HFF-Myc (cell line): ENCODE measurements at regions not wholly inside any gene's neighbourhood (a gene's known extent, or its start where the extent isn't known, plus 50 kb on each side); places are given as distances from the start of the nearest gene placed in this dataset.

Source experiments
- DNase-seq: peaks from one replicate; pipeline ENCODE4 v3.0.0-alpha.2; 2011; ENCODE audit warnings: low read depth; ENCODE audit errors: extremely low read depth
- H3K4me3 ChIP-seq: replicated peaks from 2 replicates; pipeline ENCODE4 v1.5.1; 2011; ENCODE audit warnings: low read depth, mild to moderate bottlenecking, control low read depth, low read length
- TF ChIP-seq, protein P1 (sequence below): IDR thresholded peaks from 2 replicates; pipeline ENCODE4 v1.5.1; 2012; ENCODE audit warnings: mild to moderate bottlenecking, low read depth, low read length, control low read depth; ENCODE audit errors: missing control alignments

DNA sequence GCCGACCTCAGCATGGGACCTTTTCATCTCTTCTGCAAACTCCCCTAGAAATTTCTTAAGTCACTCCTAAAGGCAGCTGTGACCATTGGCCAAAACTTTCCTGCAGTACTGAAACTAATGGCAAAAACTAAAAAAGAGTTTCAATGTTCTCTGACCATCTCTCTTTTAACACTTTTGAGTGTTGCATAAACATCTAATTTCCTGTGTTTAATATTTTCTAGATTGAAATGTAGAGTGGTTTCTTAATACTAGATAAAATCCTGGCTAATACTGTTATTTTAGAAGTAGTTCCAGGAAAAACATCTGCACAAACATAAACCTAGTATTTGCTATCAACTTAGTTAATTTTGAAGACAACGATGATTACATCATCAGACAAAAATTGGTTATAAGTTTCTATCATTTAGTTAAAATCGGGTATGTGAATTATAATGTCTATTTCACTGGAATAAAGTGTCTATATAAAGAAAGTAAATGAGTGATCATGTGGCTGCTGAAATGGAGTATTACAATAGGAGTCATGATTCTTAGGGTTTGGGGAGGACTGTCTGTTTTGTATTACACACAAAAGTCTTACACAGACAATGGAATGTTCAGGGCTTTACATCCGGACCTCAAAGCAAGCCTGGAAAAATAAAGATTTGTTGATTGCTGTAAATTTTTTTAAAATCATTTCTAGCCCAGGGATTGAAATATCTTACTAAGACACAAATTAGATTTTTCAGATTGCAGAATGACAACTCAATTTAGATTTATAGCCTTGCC is 1323.4 kb downstream of the C4orf33 start:
- no peak overlapping the region for H3K4me3 ChIP-seq
- no peak for DNase-seq
- TF ChIP-seq, protein P1, sequence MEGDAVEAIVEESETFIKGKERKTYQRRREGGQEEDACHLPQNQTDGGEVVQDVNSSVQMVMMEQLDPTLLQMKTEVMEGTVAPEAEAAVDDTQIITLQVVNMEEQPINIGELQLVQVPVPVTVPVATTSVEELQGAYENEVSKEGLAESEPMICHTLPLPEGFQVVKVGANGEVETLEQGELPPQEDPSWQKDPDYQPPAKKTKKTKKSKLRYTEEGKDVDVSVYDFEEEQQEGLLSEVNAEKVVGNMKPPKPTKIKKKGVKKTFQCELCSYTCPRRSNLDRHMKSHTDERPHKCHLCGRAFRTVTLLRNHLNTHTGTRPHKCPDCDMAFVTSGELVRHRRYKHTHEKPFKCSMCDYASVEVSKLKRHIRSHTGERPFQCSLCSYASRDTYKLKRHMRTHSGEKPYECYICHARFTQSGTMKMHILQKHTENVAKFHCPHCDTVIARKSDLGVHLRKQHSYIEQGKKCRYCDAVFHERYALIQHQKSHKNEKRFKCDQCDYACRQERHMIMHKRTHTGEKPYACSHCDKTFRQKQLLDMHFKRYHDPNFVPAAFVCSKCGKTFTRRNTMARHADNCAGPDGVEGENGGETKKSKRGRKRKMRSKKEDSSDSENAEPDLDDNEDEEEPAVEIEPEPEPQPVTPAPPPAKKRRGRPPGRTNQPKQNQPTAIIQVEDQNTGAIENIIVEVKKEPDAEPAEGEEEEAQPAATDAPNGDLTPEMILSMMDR, result no peak

DNA sequence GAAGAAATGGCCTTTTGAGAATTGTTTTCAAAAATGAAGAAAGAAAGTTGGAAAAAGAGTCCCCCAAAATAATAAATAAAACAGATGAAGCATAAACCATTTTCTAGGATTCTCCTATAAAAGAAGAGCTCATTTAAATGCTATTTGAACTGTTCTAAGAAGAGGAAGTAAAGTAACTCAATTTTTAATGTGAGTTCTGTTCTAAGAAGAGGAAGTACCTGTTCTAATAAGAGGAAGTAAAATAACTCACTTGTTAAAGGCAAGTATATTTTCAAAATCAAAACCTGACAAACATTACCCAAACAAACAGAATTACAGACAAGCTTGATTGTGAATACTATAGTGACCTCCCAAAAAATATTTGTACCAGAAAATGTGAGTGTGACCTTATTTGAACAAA is 1326.3 kb downstream of the C4orf33 start:
- H3K4me3 ChIP-seq, result no peak overlapping the region
- DNase-seq, result no peak
- TF ChIP-seq, protein P1, result no peak

DNA sequence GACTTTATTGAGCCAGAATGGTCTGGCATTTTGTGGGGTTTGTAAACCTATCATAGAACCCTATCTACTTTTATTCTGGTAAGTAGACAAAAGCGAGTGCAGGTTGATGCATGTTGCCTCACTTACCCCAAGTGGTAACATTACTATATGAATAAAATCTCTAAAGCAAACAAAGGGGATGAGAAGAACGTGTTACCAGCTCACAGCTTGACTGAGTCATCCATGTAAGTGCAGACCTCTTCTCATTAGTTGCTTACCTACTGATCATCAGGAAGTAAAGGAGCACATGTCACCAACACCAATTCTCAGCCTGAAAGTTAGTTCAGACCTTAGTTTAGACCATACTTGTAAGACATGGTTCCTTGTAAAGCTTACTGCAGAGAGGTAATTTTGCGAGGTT is 1328.3 kb downstream of the C4orf33 start:
- H3K4me3 ChIP-seq, result no peak overlapping the region
- DNase-seq, result no peak
- TF ChIP-seq, protein P1, result no peak

DNA sequence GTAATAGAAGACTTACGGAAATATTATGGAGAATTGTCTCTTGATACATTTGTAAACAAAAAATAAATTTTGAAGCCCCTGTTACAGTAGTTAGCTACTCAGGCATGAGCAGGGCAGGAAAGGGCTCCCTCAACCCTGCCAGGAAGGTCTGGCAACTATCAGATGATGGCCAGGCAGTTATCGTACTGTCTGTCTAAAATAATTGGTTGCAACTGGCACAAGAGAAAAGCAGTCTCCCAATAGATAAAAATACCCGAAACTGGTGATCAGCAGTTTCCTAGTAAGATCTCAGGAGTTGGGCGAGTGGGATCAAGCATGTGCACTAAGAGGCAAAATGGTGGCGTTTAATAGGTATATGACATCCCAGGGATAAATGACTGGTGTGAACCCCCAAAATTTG is 1336.3 kb downstream of the C4orf33 start:
- TF ChIP-seq, protein P1, result no peak
- H3K4me3 ChIP-seq, result no peak overlapping the region
- no peak for DNase-seq

DNA sequence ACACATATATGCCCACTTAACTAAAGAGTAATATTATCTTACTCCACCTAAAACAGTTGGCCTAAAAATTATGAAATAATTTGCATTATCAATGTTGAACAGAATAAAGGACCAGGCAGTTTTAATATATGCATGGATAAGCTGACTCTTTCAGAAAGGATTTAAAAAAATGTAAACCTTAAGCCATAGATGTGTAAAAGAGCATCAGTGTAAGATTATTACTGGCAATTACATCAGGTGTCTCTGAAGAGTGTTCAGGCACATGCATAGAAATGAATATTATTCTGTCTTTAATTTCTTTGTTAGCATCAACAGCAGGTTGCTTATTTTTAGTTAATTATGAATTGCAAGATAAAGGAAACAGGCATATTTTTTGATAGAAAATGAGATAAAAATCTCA is 1353.8 kb downstream of the C4orf33 start:
- H3K4me3 ChIP-seq, result no peak overlapping the region
- no peak for DNase-seq
- TF ChIP-seq, protein P1, result no peak

DNA sequence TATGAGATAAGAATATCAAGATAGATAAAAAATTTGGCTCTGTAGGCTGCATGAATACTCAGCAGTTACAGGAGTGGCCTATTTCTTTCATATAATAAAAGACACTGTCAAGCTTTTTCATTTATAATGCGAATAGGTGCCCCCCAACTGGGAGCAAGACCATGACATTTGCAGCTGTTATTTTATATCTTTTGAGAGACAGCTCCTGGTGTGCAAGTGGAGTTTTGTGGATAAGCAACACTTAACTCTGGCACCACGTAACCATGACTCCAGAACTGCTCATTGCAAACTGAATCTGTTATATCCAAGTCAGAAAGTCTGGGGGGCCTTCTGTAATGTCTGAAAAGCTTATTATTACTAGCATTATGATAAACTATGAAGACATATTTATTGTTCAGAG is 1372.4 kb downstream of the C4orf33 start:
- DNase-seq, result no peak
- no peak overlapping the region for H3K4me3 ChIP-seq
- TF ChIP-seq, protein P1, result no peak

DNA sequence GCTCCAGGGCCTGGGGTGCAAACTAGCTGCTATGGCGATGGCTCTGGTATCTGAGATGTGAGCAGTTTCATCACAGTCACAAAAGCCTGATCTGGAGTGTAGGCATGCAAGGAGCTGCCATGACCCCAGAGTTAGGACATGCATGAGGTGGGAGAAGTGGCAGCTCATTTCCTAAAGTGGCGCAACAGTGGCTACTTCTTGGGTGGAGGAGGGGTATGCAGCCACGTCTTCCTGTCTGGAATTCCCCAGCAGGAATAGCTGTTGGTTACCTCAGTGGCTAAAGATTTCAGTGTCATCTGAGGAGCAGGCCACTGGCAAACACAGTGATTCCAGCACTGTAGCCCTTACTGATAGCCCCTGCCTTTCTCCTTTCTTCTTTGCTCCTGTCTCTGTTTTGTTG is 1382.5 kb downstream of the C4orf33 start:
- H3K4me3 ChIP-seq, result no peak overlapping the region
- no peak for DNase-seq
- TF ChIP-seq, protein P1, result no peak
